Small intestine (tissue), 7 donors: ENCODE measurements at regions not wholly inside any gene's neighbourhood (a gene's known extent, or its start where the extent isn't known, plus 50 kb on each side); places are given as distances from the start of the nearest gene placed in this dataset.
"Not testable (repeated sequence)": the region's sequence is repeated elsewhere in the genome, so short reads cannot be mapped to it uniquely, and the experiment has no call there.

ENCODE experiments used
- DNase-seq, 2 donors: peaks; one replicate each; pipeline versions ENCODE4 v3.0.0 to v3.0.0-alpha.2; 2013
- FAIRE-seq: peaks from 2 replicates; lab custom pipeline; 2012; peaks lifted over from hg19 to GRCh38; lab: Jason Lieb, UNC
- H3K27ac ChIP-seq, 3 donors: one replicate each; pipeline ENCODE4 v1.5.1; 2013; ENCODE audit warnings: low read length in 2 of 3, mild to moderate bottlenecking in 2 of 3, control low read depth in 1 of 3, inconsistent platforms in 1 of 3, low read depth in 1 of 3, moderate library complexity in 1 of 3
- H3K27me3 ChIP-seq, 3 donors: one replicate each; pipeline ENCODE4 v1.6.1; 2013; ENCODE audit warnings: low read length in 3 of 3, inconsistent platforms in 1 of 3; ENCODE audit not compliant: control insufficient read depth in 3 of 3, insufficient read depth in 3 of 3
- H3K36me3 ChIP-seq, 3 donors: one replicate each; pipeline ENCODE4 v1.6.1; 2013; ENCODE audit warnings: low read length in 3 of 3, inconsistent platforms in 1 of 3, low read depth in 1 of 3, mild to moderate bottlenecking in 1 of 3, moderate library complexity in 1 of 3; ENCODE audit not compliant: control insufficient read depth in 3 of 3, insufficient read depth in 2 of 3
- H3K4me1 ChIP-seq, 3 donors: one replicate each; pipeline ENCODE4 v1.6.1; 2013; ENCODE audit warnings: low read length in 2 of 3, inconsistent platforms in 1 of 3, low read depth in 1 of 3, mild to moderate bottlenecking in 1 of 3, moderate library complexity in 1 of 3; ENCODE audit not compliant: control insufficient read depth in 3 of 3, insufficient read depth in 2 of 3
- H3K4me3 ChIP-seq, 3 donors: one replicate each; pipeline ENCODE4 v1.5.1; 2013; ENCODE audit warnings: low read length in 3 of 3, control low read depth in 1 of 3, inconsistent platforms in 1 of 3, low read depth in 1 of 3, mild to moderate bottlenecking in 1 of 3, moderate library complexity in 1 of 3
- H3K9me3 ChIP-seq, 2 donors: one replicate each; pipeline ENCODE4 v1.6.1; 2013; ENCODE audit warnings: low read depth in 1 of 2, low read length in 1 of 2; ENCODE audit not compliant: control insufficient read depth in 2 of 2, insufficient read depth in 1 of 2
- WGBS, 3 donors: extraction: QIAGEN DNeasy Blood & Tissue Kit; methylation state at CpG; one replicate each; pipeline ENCODE4 v1.1.7; 2013; 5-methylcytosine and 5-hydroxymethylcytosine counted together
- donor health status: healthy with polysubstance abuse.
- donor health status: control.
- donor health status: control.
- donor health status: Bipolar disorder and iron deficiency.
- donor health status: healthy.

- H3K4me3 ChIP-seq, result no peak overlapping the region
- H3K36me3 ChIP-seq, result no peaks in the 10 kb centered on the region
- H3K4me1 ChIP-seq, result peaks cover 0 to 4% (median 0%) of the 10 kb centered on the region in 3 donors
- H3K27me3 ChIP-seq, result no peaks in the 10 kb centered on the region
- FAIRE-seq (no peak), DNase-seq (peak in 1 of 2 donors; percentile 56)
- peak overlapping the region in 1 of 3 donors; percentile 56 for H3K27ac ChIP-seq
- no peaks in the 10 kb centered on the region for H3K9me3 ChIP-seq
- WGBS, 3 donors, result 0 to 38% (median 11%) methylated on average over 1 of the region's 1 CpG
Observed at GRCh38 chr15:96160800-96161199, 169.7 kb upstream of the NR2F2 start.

GRCh38 chr15:96162322-96162721 lies 168.2 kb upstream of the NR2F2 start:
- 20 to 57% (median 35%) methylated on average over 2 of the region's 2 CpGs for WGBS, 3 donors
- FAIRE-seq, result no peak
- DNase-seq, result peak; percentile 57 to 97
- H3K4me3 ChIP-seq, result no peak overlapping the region
- H3K9me3 ChIP-seq, result no peaks in the 10 kb centered on the region
- no peaks in the 10 kb centered on the region for H3K36me3 ChIP-seq
- H3K27me3 ChIP-seq, result no peaks in the 10 kb centered on the region
- H3K4me1 ChIP-seq, result peaks cover 0 to 4% (median 0%) of the 10 kb centered on the region in 3 donors
- H3K27ac ChIP-seq, result no peak overlapping the region

- 22 to 45% (median 45%) methylated on average over 4 of the region's 4 CpGs for WGBS, 3 donors
- no peak for FAIRE-seq
- peaks cover 0 to 4% (median 0%) of the 10 kb centered on the region in 3 donors for H3K4me1 ChIP-seq
- DNase-seq, result peak in 1 of 2 donors; percentile 9
- H3K27ac ChIP-seq, result no peak overlapping the region
- H3K9me3 ChIP-seq, result peaks cover 0 to 5% of the 10 kb centered on the region in 2 donors
- no peaks in the 10 kb centered on the region for H3K27me3 ChIP-seq
- no peaks in the 10 kb centered on the region for H3K36me3 ChIP-seq
- H3K4me3 ChIP-seq, result no peak overlapping the region
Observed at GRCh38 chr15:96165081-96165480, 165.4 kb upstream of the NR2F2 start.

- WGBS, 3 donors, result 84 to 89% (median 85%) methylated on average over 2 of the region's 2 CpGs
- Histone ChIP-seq H3K9me3 (peaks cover 0 to 5% of the 10 kb centered on the region in 2 donors), H3K36me3 (no peaks in the 10 kb centered on the region), H3K4me3 (no peak overlapping the region), H3K27ac (no peak overlapping the region), H3K4me1 (peaks cover 0 to 4% (median 0%) of the 10 kb centered on the region in 3 donors), H3K27me3 (no peaks in the 10 kb centered on the region)
- no peak for FAIRE-seq
- DNase-seq, result no peak
Observed at GRCh38 chr15:96165775-96166174, 164.7 kb upstream of the NR2F2 start.

GRCh38 chr15:96166223-96167200 lies 164.0 kb upstream of the NR2F2 start:
- no peak for FAIRE-seq
- peaks cover 0 to 5% (median 4%) of the 10 kb centered on the region in 3 donors for H3K4me1 ChIP-seq

GRCh38 chr15:96170616-96170978 lies 159.9 kb upstream of the NR2F2 start:
- H3K27me3 ChIP-seq, H3K27ac ChIP-seq, FAIRE-seq, DNase-seq, H3K4me3 ChIP-seq, H3K36me3 ChIP-seq, H3K9me3 ChIP-seq: not testable (repeated sequence)
- peaks cover 0 to 15% (median 2%) of the 10 kb centered on the region in 3 donors for H3K4me1 ChIP-seq
- 52 to 82% (median 57%) methylated on average over 2 of the region's 2 CpGs for WGBS, 3 donors

More at GRCh38 chr15:96166223-96167200, 164.0 kb upstream of the NR2F2 start:
- Histone ChIP-seq H3K36me3 (no peaks in the 10 kb centered on the region), H3K27me3 (no peaks in the 10 kb centered on the region), H3K9me3 (peaks cover 0 to 5% of the 10 kb centered on the region in 2 donors), H3K4me3 (no peak overlapping the region), H3K27ac (no peak overlapping the region)
- WGBS, 3 donors, result 71 to 85% (median 78%) methylated on average over 15 of the region's 15 CpGs
- DNase-seq, result no peak

- H3K27me3 ChIP-seq, result no peaks in the 10 kb centered on the region
- peak overlapping the region in 1 of 3 donors; percentile 13 for H3K27ac ChIP-seq
- FAIRE-seq, result no peak
- no peaks in the 10 kb centered on the region for H3K36me3 ChIP-seq
- no peak overlapping the region for H3K4me3 ChIP-seq
- peak; percentile 84 to 90 for DNase-seq
- peaks cover 0 to 5% of the 10 kb centered on the region in 2 donors for H3K9me3 ChIP-seq
- H3K4me1 ChIP-seq, result peaks cover 0 to 15% (median 2%) of the 10 kb centered on the region in 3 donors
- WGBS, 3 donors, result 12 to 46% (median 23%) methylated on average over 14 of the region's 14 CpGs
Observed at GRCh38 chr15:96170979-96171739, 159.3 kb upstream of the NR2F2 start.

GRCh38 chr15:96171853-96172296 lies 158.6 kb upstream of the NR2F2 start:
- no peaks in the 10 kb centered on the region for H3K36me3 ChIP-seq
- H3K4me1 ChIP-seq, result peaks cover 0 to 15% (median 2%) of the 10 kb centered on the region in 3 donors
- DNase-seq, result peak in 1 of 2 donors; percentile 59
- H3K4me3 ChIP-seq, result no peak overlapping the region
- H3K27me3 ChIP-seq, result no peaks in the 10 kb centered on the region
- 40 to 50% (median 44%) methylated on average over 5 of the region's 5 CpGs for WGBS, 3 donors
- no peak for FAIRE-seq
- peak overlapping the region in 1 of 3 donors; percentile 13 for H3K27ac ChIP-seq
- H3K9me3 ChIP-seq, result peaks cover 0 to 5% of the 10 kb centered on the region in 2 donors
